SW480 (cell line): ENCODE measurements at regions not wholly inside any gene's neighbourhood (a gene's known extent, or its start where the extent isn't known, plus 50 kb on each side); places are given as distances from the start of the nearest gene placed in this dataset.

Experiments used
- DNase-seq: peaks from one replicate; pipeline ENCODE4 v3.0.0-alpha.2; 2016; ENCODE audit warnings: low spot score

DNA sequence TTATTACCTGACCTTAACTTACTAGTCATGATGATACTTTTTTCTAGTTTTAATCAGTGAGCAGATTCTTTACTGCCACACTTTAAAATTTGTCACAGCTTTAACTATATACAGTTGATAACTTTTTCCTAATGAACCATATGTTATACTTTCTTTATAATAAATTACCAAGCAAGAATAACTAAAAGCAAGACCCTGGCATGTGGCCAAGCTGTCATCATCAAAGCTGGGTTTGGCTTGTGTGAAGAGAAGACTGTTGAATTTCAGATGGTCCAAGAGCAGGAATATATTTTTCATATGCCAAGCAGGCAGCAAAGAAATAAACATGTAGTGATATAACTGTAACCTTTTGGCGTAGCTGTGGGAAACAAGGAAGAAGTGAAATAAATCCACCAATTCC is 93.5 kb downstream of the PUS7L start:
- DNase-seq, result no peak

DNA sequence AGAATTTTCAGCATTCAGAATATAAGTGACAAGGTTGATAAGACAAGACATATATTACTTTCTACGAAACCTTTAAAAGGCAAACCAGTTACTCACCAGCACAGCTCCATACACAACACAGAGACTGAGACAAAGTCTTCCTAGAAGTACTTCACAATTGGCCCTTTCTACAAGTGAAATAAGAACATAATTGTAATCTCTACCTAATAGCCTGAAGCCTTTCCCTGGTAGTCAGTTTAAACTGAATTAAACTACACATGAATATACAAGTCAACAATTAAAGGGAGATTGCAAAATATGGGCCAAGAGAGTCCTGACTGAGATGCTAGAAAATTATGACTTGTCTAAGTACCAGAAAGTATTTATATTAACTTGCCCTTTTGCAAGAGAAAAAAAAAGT is 95.9 kb downstream of the PUS7L start:
- no peak for DNase-seq

DNA sequence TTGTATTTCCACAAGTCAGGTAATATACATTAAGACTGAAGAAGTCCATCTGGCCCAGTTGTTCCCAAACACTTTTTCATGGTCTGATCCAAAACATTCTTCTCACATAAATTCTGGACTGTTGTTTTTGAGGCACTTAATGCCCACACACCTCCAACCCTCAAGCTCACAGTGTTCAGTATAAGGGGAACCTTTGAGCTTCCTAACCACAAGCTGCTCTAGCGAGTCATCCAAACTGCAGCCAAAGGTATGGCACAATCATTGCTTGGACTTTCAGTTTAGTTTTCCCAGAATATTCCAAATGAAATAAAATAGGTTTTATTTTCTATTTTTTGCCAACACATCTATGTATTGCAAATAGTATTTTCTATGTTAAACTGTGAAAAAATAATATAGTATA is 103.0 kb downstream of the PUS7L start:
- peak; percentile 28 for DNase-seq

DNA sequence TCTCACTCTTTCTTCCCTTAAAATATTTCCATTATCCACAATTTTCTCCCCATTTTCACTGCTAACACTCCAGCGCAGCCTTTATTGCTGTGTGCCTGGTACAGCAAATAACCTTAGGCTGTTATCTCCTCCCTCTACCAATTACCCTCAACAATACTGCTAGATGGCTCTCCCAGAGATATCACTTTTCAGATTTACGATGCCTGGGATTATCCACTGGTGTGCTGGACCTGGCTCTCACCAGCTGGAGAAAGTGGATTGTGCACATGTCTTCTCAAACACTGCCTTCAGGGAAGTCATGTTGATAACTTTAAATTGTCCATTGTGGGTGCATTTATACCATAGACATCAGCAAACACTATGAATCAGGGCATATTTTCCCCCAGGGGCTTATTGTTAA is 101.9 kb upstream of the ADAMTS20 start:
- DNase-seq, result no peak

DNA sequence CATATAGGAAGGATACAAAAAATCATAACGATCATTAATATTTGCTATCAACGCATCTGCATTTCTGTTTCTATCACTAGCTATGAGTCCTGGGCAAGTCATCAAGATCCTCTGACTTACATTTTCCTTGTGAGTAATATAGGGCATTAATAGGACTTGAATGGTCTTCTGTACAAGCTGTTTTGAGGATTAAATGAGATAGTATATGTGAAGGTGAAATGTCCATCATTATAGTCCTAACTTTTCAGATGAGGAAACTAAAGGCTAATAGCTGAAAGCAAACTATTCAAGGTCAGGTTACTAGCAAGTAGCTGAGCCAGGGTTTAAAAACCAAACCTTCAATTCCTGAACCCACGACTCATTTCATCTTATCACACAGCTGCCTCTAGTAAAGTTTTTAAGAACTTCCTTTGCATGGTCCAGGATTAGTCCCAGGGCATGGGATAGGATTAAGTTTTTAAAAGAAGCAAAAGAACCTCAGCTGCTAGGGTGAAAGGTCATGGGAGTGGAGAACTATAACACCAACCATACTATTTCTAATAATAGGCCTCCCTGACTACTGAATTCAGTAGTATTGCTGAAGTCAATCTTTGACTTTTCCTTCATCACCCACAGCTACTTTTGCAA is 101.4 kb upstream of the ADAMTS20 start:
- no peak for DNase-seq

DNA sequence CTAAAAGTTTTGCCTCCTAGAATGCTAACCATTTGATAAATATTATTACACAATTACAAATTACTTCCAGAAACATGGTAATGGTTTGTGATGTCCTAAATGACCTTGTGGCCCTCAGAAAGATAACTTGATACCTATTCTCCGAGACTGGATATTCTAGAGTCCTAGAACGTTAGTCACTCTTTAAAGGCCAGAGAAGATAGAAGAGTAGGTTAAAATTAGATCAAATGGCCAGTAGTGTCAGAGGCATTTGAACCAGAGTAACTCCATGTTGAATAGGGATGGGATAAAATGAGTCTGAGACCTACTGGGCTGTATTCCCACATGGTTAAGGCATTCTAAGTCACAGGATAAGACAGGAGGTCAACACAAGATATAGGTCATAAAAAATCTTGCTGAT is 96.6 kb upstream of the ADAMTS20 start:
- no peak for DNase-seq

DNA sequence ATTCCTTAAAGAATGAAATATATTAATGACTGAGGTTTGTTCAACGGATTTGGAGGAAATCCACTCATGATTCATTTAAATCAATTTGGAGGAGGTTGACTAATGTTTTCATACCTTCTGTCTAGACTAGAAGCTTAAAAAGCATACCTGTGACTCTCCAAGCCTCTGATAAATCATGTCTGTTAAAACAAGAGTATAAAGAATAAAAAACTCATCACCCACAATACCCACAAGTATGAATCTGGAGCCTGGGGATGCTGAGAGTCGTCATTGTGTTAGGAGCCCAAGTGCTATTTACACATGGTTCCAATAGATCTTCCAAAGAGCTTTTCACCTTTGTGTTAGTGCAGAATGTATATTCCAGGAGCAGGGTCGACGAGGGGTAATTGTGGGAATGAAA is 86.8 kb upstream of the ADAMTS20 start:
- DNase-seq, result no peak

DNA sequence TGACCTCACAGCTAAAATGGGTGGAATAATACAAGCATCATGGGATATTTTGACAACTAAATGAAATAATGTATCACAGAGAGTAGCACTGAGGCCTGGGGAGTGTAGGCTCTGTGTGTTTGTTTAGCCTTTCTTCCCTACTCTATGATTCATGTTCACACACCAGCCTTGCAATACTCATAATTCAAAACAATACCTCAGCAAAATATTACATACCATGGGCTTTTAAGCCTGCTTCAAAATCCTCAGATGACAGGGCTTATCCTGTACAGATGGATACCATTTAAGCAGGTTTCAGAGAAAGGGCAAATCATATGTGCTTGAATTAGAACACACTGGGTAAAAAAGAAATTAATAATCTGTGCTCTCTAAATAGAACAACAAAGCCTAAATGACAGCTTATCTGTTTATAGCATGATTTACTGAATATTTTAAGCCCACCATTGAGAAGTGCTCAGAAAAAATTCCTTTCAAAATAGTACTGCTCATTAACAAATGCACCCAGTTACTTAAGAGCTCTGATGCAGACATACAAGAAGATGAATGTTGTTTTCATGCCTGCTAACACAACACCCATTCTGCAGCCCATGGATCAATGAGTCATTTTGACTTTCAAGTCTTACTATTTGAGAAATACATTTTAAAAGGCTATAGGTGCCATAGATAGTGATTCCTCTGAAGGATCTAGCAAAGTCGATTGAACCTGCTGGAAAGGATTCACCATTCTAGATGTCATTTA is 84.9 kb upstream of the ADAMTS20 start:
- no peak for DNase-seq

DNA sequence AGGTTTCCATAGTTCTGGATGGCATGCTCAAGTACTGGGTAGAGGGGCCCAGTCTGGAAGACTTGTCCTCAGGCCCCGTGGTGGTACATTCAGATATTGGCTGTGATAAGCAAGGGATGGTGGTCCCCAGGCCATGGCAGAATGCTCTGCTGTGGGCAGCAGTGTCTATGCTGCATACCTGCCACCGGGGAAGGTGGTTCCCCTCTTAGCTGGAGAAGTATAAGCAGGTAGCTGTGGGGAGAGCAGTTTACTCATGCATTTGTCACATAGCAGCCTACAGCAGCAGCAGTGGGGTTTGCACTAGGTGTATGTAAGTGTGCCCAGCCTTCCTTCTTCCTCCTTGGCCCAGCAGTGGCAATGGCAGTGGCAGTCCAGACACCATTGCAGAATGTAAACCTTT is 69.3 kb upstream of the ADAMTS20 start:
- DNase-seq, result no peak

DNA sequence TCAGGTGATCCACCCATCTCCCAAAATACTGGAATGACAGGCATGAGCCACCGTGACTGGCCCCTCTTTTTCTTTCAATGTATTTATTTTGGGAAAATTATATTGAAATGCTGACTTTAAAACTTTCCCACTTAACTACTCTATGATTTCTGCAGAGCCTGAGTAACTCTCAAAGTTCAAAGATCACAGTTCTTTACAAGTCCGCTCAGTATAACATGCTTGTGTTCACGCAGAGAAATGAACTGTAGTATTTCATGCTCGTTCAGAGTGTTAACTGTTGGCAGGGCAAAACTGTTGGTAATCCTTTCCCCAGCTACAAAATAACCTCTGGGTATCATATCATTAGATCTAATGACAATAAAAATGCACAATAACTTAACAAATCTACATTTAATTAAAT is 50.7 kb upstream of the ADAMTS20 start:
- DNase-seq, result no peak
